Bronchial epithelial cell (primary cell): ENCODE measurements at regions not wholly inside any gene's neighbourhood (a gene's known extent, or its start where the extent isn't known, plus 50 kb on each side); places are given as distances from the start of the nearest gene placed in this dataset.

Experiments used
- DNase-seq: peaks from one replicate; pipeline ENCODE4 v3.0.0-alpha.2; 2010; ENCODE audit warnings: low read depth
- FAIRE-seq: peaks from 2 replicates; lab custom pipeline; 2011; peaks lifted over from hg19 to GRCh38; lab: Jason Lieb, UNC
- H3K27me3 ChIP-seq: 2 replicates; pipeline ENCODE4 v1.5.1; 2011; ENCODE audit warnings: low read length; ENCODE audit not compliant: control insufficient read depth, insufficient read depth
- H3K36me3 ChIP-seq: 2 replicates; pipeline ENCODE4 v1.5.1; 2011; ENCODE audit warnings: low read length; ENCODE audit not compliant: control insufficient read depth, insufficient read depth
- H3K4me3 ChIP-seq: 2 replicates; pipeline ENCODE4 v1.5.1; 2011; ENCODE audit warnings: mild to moderate bottlenecking, low read depth, low read length, control low read depth
- TF ChIP-seq, protein P1 (sequence below): IDR thresholded peaks from 2 replicates; pipeline ENCODE4 v1.5.1; 2011; ENCODE audit warnings: mild to moderate bottlenecking, moderate library complexity, low read length, control low read depth, inconsistent platforms; ENCODE audit not compliant: insufficient read depth, severe bottlenecking

DNA sequence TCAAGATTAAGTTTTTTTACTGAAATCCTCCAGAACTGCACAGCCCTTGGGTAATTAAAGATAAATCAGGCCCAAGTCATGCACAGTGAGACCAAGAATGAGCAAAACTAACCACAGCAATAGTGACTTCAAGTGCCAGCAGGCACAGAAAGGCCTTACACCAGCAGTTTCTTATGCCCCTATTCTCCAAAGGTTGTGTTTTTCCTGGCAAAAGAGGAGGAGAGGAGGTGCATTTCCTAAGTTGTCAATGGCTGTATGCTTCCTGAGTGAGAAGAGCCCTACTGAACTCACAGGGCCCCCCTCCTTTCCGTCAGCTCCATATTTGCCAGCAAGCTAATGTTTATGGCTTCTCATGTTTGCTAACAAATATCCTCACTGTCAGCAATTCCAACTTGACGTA is 418.7 kb upstream of the INTU start:
- no peak for FAIRE-seq
- Histone ChIP-seq H3K27me3 (no peaks in the 10 kb centered on the region), H3K36me3 (no peaks in the 10 kb centered on the region), H3K4me3 (no peak overlapping the region)
- DNase-seq: no peak
- TF ChIP-seq, protein P1, sequence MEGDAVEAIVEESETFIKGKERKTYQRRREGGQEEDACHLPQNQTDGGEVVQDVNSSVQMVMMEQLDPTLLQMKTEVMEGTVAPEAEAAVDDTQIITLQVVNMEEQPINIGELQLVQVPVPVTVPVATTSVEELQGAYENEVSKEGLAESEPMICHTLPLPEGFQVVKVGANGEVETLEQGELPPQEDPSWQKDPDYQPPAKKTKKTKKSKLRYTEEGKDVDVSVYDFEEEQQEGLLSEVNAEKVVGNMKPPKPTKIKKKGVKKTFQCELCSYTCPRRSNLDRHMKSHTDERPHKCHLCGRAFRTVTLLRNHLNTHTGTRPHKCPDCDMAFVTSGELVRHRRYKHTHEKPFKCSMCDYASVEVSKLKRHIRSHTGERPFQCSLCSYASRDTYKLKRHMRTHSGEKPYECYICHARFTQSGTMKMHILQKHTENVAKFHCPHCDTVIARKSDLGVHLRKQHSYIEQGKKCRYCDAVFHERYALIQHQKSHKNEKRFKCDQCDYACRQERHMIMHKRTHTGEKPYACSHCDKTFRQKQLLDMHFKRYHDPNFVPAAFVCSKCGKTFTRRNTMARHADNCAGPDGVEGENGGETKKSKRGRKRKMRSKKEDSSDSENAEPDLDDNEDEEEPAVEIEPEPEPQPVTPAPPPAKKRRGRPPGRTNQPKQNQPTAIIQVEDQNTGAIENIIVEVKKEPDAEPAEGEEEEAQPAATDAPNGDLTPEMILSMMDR: no peak

DNA sequence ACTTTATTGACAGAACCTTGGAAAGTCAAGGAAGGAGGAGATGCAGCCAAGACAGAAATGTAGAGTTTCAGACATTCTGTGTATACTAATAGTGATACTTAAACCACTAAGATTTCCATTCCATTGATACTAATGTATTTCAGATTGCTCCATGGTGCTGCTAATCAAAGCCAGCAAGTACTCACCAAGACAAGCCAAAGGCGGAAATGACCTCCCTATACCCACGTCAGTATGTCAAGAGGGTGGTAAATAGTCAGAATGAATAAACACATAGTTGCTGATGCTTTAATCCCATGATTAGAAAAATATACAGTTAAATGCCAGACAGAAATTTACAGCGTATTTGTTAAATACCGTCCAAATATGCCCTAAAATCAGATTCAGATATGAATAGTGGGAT is 417.8 kb upstream of the INTU start:
- DNase-seq (no peak), FAIRE-seq (no peak)
- TF ChIP-seq, protein P1: no peak
- Histone ChIP-seq H3K27me3 (no peaks in the 10 kb centered on the region), H3K36me3 (no peaks in the 10 kb centered on the region), H3K4me3 (no peak overlapping the region)

DNA sequence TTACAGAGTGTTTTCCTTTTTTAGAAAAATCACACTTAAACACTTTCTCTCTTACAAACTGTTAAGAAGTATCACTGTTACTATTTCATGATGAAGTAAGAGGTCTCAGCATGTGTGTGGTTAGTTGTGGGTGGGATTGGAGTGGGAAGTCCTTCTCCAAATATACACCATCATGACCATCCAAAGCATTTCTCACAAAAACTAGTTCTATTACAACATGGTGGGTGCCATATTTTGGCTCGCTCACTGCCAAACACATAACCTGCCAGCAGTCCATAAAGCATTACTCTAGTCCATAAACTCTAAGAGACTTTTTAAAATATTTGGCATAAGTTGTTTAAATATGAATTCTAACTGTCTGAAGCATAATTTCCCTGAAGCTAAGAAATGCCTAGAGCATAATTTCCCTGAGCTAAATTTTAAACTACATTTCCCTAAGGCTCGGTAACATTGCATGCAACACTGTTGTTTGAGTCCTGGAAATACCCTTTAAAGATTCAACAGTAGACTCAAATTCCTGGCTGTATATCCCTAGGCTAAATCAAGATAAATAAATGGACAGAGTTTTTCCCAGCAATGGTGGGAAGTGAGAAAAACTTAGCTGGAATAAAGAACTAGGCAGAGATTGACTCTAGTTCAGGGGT is 415.0 kb upstream of the INTU start:
- TF ChIP-seq, protein P1: no peak
- Histone ChIP-seq H3K36me3 (no peaks in the 10 kb centered on the region), H3K4me3 (no peak overlapping the region), H3K27me3 (no peaks in the 10 kb centered on the region)
- no peak for DNase-seq
- no peak for FAIRE-seq

DNA sequence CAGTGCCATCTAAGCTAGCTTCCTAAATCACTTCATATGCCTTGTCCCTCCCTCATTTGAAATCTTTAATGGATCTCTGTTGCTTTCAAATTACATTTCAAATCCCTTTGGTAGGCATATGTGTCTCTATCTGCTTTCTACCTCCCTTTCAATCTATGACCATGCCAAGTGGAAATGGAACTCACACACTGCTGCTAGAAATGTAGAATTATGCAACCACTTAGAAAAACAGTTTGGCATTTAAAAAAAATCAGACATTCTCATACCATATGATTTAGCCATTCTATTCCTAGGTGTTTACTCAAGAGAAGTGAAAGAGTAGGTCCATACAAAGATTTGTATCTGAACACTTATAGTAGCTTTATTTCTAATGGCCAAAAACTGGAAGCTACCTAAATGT is 413.5 kb upstream of the INTU start:
- TF ChIP-seq, protein P1: no peak
- DNase-seq (no peak), FAIRE-seq (no peak)
- no peak overlapping the region for H3K4me3 ChIP-seq
- no peaks in the 10 kb centered on the region for H3K27me3 ChIP-seq
- no peaks in the 10 kb centered on the region for H3K36me3 ChIP-seq

DNA sequence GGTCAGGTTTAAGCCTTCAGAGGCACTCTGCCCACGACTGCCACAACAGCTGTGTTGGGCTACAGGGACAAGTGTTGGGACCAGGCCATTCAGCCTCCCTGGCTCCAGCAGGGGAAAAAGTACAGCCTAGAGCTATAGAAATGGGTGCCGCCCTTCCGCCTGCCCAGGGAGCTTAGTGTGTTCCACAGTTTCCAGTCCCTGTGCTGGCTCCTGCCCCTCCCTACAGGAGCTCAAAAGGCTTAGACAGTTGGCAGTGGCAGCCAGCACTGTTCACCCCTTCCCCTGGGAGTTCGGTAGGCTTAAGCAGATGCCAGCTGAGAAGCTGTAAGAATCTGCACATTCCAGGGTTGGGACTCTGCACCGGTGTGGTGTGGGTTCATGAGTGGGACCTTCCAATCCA is 408.2 kb upstream of the INTU start:
- no peaks in the 10 kb centered on the region for H3K36me3 ChIP-seq
- FAIRE-seq: no peak
- H3K4me3 ChIP-seq: no peak overlapping the region
- TF ChIP-seq, protein P1: no peak
- no peaks in the 10 kb centered on the region for H3K27me3 ChIP-seq
- no peak for DNase-seq
